ENCODE measurements at regions not wholly inside any gene's neighbourhood (a gene's known extent, or its start where the extent isn't known, plus 50 kb on each side); places are given as distances from the start of the nearest gene placed in this dataset.

DNA sequence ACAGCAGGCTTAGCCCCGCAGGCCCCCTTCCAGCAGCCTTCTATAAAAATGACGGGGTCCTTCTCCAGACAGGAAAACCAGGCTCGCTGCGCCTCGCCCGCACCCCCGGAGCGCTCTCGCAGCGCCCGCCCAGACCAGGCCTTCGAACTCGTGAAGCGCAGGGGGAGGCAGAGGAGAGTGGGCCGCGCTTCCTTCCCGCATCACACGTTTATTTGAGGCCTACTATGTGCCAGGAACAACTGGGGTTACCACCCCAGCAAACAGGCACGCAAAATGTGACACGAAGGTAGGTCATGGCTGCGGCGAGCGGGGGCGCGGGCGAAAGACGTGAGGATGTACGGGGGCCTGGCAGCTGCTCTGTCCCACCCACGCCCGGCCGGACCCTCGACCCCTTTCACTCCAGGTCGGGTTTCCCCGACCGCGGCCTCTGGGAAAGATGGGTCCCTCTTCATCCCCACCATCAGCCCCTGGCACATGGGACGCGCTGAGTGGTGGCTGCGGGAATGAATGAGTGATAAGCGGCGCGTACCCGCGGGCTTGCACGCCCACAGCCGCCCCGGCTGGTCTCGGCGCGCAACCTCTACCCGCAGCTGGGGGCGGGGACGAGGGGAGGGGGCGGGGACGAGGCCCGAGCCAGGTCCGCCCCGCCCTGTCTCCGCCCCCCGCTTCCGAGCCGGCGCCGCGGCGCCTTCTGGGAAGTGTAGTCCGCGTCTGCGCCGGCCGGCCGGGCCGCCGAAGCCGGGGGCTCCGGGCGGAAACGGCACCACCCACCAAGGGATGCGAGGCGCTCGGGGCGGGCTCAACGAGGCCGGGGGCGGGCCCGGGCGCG is 59.1 kb downstream of the ZNF467 start:
- Histone ChIP-seq H3K4me3 (peak overlapping the region; percentile 72 to 85 (median 77)), H3K27ac (replicated peaks in 1 of 4) (peak overlapping the region; percentile 81 to 87 (median 82))
- intact Hi-C loops (cut with DNase I), result loop anchor here (5.0 kb wide), 1 partner anchor 123 kb away; the partner anchor contains the start of gene ZNF862

DNA sequence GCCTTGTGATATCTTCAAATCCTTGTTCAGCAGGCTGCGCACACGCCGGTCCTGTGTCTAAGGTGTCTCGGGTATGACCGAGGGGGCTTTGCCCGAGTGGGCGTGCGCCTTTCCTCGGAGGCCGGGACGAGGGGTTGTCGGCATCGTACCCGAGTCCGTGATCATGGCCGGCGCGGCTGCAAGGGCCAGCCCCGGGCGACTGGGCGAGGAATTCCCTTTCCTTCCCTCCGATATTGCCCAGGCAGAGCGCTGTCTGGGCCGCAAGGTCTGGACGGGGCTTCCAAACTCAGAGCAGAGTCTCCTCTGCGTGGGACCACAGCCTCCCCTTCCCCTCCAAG is 59.7 kb downstream of the ZNF467 start:
- intact Hi-C loops (cut with DNase I), result loop anchor here (5.0 kb wide), 1 partner anchor 124 kb away; the partner anchor contains the start of gene ZNF862
- Histone ChIP-seq H3K36me3 (no peaks in the 10 kb centered on the region), H3K9me3 (peaks cover 5 to 27% (median 17%) of the 10 kb centered on the region in 4 donors), H3K4me3 (peak overlapping the region; percentile 72 to 85 (median 77)), H3K27me3 (no peaks in the 10 kb centered on the region), H3K27ac (replicated peaks in 1 of 4) (peak overlapping the region in 1 of 4 donors; percentile 83), H3K4me1 (peaks cover 21 to 42% (median 34%) of the 10 kb centered on the region in 4 donors)
- WGBS, result 62% methylated on average over 20 of the region's 26 CpGs
- TF ChIP-seq POLR2AphosphoS5 (IDR thresholded peaks at IDR 0.05) (no peak), EP300 (IDR thresholded peaks at IDR 0.05) (no peak), POLR2A (IDR thresholded peaks at IDR 0.05; ENCODE audit: low read depth) (no peak)
- TF ChIP-seq, protein P1, sequence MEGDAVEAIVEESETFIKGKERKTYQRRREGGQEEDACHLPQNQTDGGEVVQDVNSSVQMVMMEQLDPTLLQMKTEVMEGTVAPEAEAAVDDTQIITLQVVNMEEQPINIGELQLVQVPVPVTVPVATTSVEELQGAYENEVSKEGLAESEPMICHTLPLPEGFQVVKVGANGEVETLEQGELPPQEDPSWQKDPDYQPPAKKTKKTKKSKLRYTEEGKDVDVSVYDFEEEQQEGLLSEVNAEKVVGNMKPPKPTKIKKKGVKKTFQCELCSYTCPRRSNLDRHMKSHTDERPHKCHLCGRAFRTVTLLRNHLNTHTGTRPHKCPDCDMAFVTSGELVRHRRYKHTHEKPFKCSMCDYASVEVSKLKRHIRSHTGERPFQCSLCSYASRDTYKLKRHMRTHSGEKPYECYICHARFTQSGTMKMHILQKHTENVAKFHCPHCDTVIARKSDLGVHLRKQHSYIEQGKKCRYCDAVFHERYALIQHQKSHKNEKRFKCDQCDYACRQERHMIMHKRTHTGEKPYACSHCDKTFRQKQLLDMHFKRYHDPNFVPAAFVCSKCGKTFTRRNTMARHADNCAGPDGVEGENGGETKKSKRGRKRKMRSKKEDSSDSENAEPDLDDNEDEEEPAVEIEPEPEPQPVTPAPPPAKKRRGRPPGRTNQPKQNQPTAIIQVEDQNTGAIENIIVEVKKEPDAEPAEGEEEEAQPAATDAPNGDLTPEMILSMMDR (IDR thresholded peaks at IDR 0.05), result no peak
- no peak for DNase-seq (ENCODE audit: extremely low spot score)

More for the DNA sequence above, 59.1 kb downstream of the ZNF467 start:
- Histone ChIP-seq H3K4me1 (peaks cover 22 to 48% (median 35%) of the 10 kb centered on the region in 4 donors), H3K36me3 (peaks cover 0 to 5% (median 0%) of the 10 kb centered on the region in 4 donors), H3K27me3 (no peaks in the 10 kb centered on the region), H3K9me3 (peaks cover 5 to 21% (median 17%) of the 10 kb centered on the region in 4 donors)
- no peak for DNase-seq (ENCODE audit: extremely low spot score)
- WGBS, result 42% methylated on average over 14 of the region's 88 CpGs
- peak; percentile 3 to 27 for TF ChIP-seq POLR2AphosphoS5 (IDR thresholded peaks at IDR 0.05)
- TF ChIP-seq, protein P1 (IDR thresholded peaks at IDR 0.05), result no peak

DNA sequence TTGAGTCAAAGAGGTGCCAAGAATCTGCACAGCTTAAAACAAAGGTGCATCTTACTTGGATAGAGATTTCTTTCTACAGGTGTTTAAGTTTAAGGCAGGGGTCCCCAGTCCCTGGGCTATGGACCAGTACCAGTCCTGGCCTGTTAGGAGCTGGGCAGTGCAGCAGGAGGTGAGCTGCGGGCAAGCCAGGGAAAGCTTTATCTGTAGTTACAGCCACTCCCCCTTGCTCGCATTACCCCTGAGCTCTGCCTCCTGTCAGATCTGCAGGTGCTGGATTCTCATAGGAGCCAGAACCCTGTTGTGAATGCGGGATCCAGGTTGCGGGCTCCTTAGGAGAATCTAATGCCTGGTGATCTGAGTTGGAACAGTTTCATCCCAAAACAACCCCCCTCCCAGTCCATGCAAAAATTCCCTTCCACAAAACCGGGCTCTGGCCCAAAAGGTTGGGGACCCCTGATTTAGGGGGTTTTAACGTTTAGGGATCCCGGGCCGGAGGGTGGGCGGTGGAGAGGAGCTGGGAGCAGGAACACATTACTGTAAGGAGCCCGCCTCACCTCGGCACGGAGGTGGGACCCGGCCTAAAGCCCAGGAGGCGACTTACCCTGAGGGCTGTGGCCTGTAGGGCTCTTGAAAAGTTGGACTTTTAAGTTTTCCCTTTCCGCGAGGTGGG is 60.2 kb downstream of the ZNF467 start:
- Histone ChIP-seq H3K9me3 (peaks cover 5 to 29% (median 17%) of the 10 kb centered on the region in 4 donors), H3K4me1 (peaks cover 21 to 41% (median 34%) of the 10 kb centered on the region in 4 donors), H3K27me3 (no peaks in the 10 kb centered on the region), H3K36me3 (no peaks in the 10 kb centered on the region), H3K4me3 (peak overlapping the region in 2 of 4 donors; percentile 72 to 85), H3K27ac (replicated peaks in 1 of 4) (no peak overlapping the region)
- intact Hi-C loops (cut with DNase I), result loop anchor here (5.0 kb wide), 1 partner anchor 124 kb away; the partner anchor contains the start of gene ZNF862
- 75% methylated on average over 5 of the region's 16 CpGs for WGBS
- TF ChIP-seq, protein P1 (IDR thresholded peaks at IDR 0.05), result no peak
- TF ChIP-seq POLR2A (IDR thresholded peaks at IDR 0.05; ENCODE audit: low read depth), result no peak
- no peak for TF ChIP-seq EP300 (IDR thresholded peaks at IDR 0.05)
- TF ChIP-seq POLR2AphosphoS5 (IDR thresholded peaks at IDR 0.05), result no peak
- no peak for DNase-seq (ENCODE audit: extremely low spot score)

DNA sequence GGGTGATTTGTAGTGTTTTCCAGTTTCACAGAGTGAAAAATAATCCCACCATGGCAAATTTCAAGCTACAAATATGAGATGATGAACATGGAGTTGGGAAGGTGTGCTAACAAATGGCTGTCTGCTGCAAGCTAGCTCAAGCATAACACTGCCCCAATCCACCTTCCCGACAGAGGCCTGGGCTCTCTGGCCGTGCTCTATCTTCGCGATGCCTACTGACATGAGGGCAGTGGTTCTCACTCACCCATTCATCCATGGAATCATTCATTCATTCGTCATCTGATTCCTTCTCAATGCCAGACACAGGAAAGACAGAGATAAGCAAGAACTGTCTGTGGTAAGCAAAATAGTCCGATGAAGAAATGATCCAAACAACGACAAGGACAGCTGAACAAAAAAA is 65.4 kb downstream of the ZNF467 start:
- 92% methylated on average over 7 of the region's 7 CpGs for WGBS
- no peaks in the 10 kb centered on the region for H3K36me3 ChIP-seq
- H3K9me3 ChIP-seq, result peaks cover 5 to 29% (median 17%) of the 10 kb centered on the region in 4 donors
- H3K27ac ChIP-seq (replicated peaks in 1 of 4), result no peak overlapping the region
- no peak for TF ChIP-seq POLR2A (IDR thresholded peaks at IDR 0.05; ENCODE audit: low read depth)
- TF ChIP-seq, protein P1 (IDR thresholded peaks at IDR 0.05), result no peak
- TF ChIP-seq POLR2AphosphoS5 (IDR thresholded peaks at IDR 0.05), result no peak
- no peak for TF ChIP-seq EP300 (IDR thresholded peaks at IDR 0.05)
- H3K4me1 ChIP-seq, result no peaks in the 10 kb centered on the region
- H3K27me3 ChIP-seq, result no peaks in the 10 kb centered on the region
- intact Hi-C loops (cut with DNase I), result no loop called here
- DNase-seq (ENCODE audit: extremely low spot score), result peak; percentile 66
- no peak overlapping the region for H3K4me3 ChIP-seq
